K562 (cell line): ENCODE measurements at regions not wholly inside any gene's neighbourhood (a gene's known extent, or its start where the extent isn't known, plus 50 kb on each side); places are given as distances from the start of the nearest gene placed in this dataset.

ENCODE experiments used
- ATAC-seq: fragments of 200-7000 bp; cut with Tn5 transposase; 3 replicates; pipeline ENCODE4 v1.9.1; 2020; ENCODE audit warnings: moderate library complexity
- BruUV-seq: library from RNA; stranded (reverse); fragments of 400-500 nt; replicated peaks from 2 replicates; lab custom pipeline; 2021; lab: Mats Ljungman, UMichigan
- CTCF ChIA-PET: fragments of 300-600 bp; formaldehyde crosslinking; extraction: SDS; loops from one replicate; lab custom pipeline; 2021; ENCODE audit warnings: low intra/inter-chr PET ratio; lab: Yijun Ruan, JAX
- POLR2A ChIA-PET: fragments of 300-600, 350-650 bp; sonication (Branson Sonifier 250); formaldehyde crosslinking; extraction: SDS; loops from one replicate; lab custom pipeline; 2021; ENCODE audit warnings: antibody characterized with exemption, inconsistent platforms; lab: Yijun Ruan, JAX
- DNase-seq, 4 experiments: peaks; one replicate each; pipeline versions ENCODE4 v3.0.0 to v3.0.0-alpha.2; 2011 to 2018; ENCODE audit warnings: low spot score in 3 of 4, mixed read lengths in 3 of 4; ENCODE audit errors: extremely low read depth in 1 of 4
- FAIRE-seq: peaks from 2 replicates; lab custom pipeline; 2011; peaks lifted over from hg19 to GRCh38; lab: Jason Lieb, UNC
- H2AFZ ChIP-seq: 2 replicates; pipeline ENCODE4 v1.6.0; 2011; ENCODE audit warnings: low read depth, low read length, control low read depth, inconsistent platforms
- H3K27ac ChIP-seq: fragments of 200-600 bp; 3 replicates; pipeline ENCODE4 v1.8.0; 2011; ENCODE audit warnings: low read depth, mild to moderate bottlenecking, control low read depth, inconsistent platforms, low read length, moderate library complexity, mixed read lengths; ENCODE audit errors: extremely low read depth
- H3K27me3 ChIP-seq, 2 experiments: fragments of 300-600 bp in 1 of 2; 2 replicates in 1 of 2; 3 replicates in 1 of 2; pipeline versions ENCODE4 v1.6.0 to v1.8.0; 2011; ENCODE audit warnings: inconsistent platforms in 2 of 2, low read length in 2 of 2, mild to moderate bottlenecking in 1 of 2, mixed read lengths in 1 of 2, moderate library complexity in 1 of 2; ENCODE audit not compliant: control insufficient read depth in 2 of 2, insufficient read depth in 2 of 2
- H3K36me3 ChIP-seq: fragments of 300-600 bp; 3 replicates; pipeline ENCODE4 v1.8.0; 2011; ENCODE audit warnings: mild to moderate bottlenecking, low read length, inconsistent platforms; ENCODE audit not compliant: control insufficient read depth, insufficient read depth
- H3K4me1 ChIP-seq, 2 experiments: fragments of 200-600 bp in 1 of 2; replicated peaks in 1 of 2; 2 replicates in 1 of 2; 3 replicates in 1 of 2; pipeline versions ENCODE4 v1.5.1 to v1.8.0; 2011; ENCODE audit warnings: inconsistent platforms in 2 of 2, low read length in 2 of 2, mild to moderate bottlenecking in 1 of 2, mixed read lengths in 1 of 2, moderate library complexity in 1 of 2; ENCODE audit not compliant: control insufficient read depth in 2 of 2, insufficient read depth in 2 of 2
- H3K4me2 ChIP-seq: 2 replicates; pipeline ENCODE4 v1.6.1; 2011; ENCODE audit warnings: low read length, control low read depth, inconsistent platforms, mixed read lengths; ENCODE audit not compliant: insufficient read depth
- H3K4me3 ChIP-seq: fragments of 200-600 bp; sonication (generic), shearing (Covaris generic); 2 replicates; pipeline ENCODE4 v1.5.1; 2016; ENCODE audit warnings: control low read depth, inconsistent platforms
- H3K79me2 ChIP-seq: fragments of 200-600 bp; 3 replicates; pipeline ENCODE4 v1.8.0; 2011; ENCODE audit warnings: low read length, inconsistent platforms; ENCODE audit not compliant: control insufficient read depth, insufficient read depth
- H3K9ac ChIP-seq, 2 experiments: 2 replicates each; pipeline versions ENCODE4 v1.6.0 to v1.6.1; 2011; ENCODE audit warnings: low read depth in 2 of 2, low read length in 2 of 2, control low read depth in 1 of 2, inconsistent platforms in 1 of 2, mild to moderate bottlenecking in 1 of 2, mixed read lengths in 1 of 2; ENCODE audit not compliant: insufficient read depth in 1 of 2
- H3K9me1 ChIP-seq: one replicate; pipeline ENCODE4 v1.6.0; 2011; ENCODE audit warnings: inconsistent platforms, mild to moderate bottlenecking, low read length, moderate library complexity; ENCODE audit not compliant: control insufficient read depth, insufficient read depth
- H3K9me3 ChIP-seq: replicated peaks from 2 replicates; pipeline ENCODE4 v1.5.1; 2011; ENCODE audit warnings: low read depth, low read length, inconsistent platforms; ENCODE audit not compliant: control insufficient read depth, insufficient read depth
- H4K20me1 ChIP-seq: replicated peaks from 2 replicates; pipeline ENCODE4 v1.6.1; 2011; ENCODE audit warnings: low read length, inconsistent platforms, mixed read lengths; ENCODE audit not compliant: control insufficient read depth, insufficient read depth
- ARHGAP35 ChIP-seq: fragments of 450-650 bp; IDR thresholded peaks from 2 replicates; pipeline ENCODE4 v1.6.1; 2018; ENCODE audit not compliant: partially characterized antibody
- ARID3B ChIP-seq: fragments of 250-450 bp; sonication (Bioruptor Pico); IDR thresholded peaks from 2 replicates; pipeline ENCODE4 v1.4.0; 2020; ENCODE audit warnings: borderline replicate concordance
- E4F1 ChIP-seq: fragments of 250-450 bp; sonication (Bioruptor Pico); IDR thresholded peaks from 2 replicates; pipeline ENCODE4 v1.5.0; 2021; ENCODE audit warnings: mild to moderate bottlenecking, borderline replicate concordance
- FOXM1 ChIP-seq, 2 experiments: fragments of 450-650 bp in 1 of 2; sonication (generic) in 1 of 2; formaldehyde crosslinking in 1 of 2; IDR thresholded peaks; 2 replicates each; pipeline versions ENCODE4 v1.6.1 to v1.9.0; 2017 to 2022; ENCODE audit warnings: low read depth in 2 of 2, mild to moderate bottlenecking in 2 of 2, missing genetic modification reagents in 1 of 2, moderate library complexity in 1 of 2
- FOXP4 ChIP-seq: sonication (generic); formaldehyde crosslinking; IDR thresholded peaks from 2 replicates; pipeline ENCODE4 v1.8.0; 2022; ENCODE audit warnings: mild to moderate bottlenecking, missing genetic modification reagents, borderline replicate concordance
- MCM7 ChIP-seq, 2 experiments: fragments of 450-650 bp; IDR thresholded peaks; 2 replicates each; pipeline ENCODE4 v1.6.1; 2016 to 2018
- PRMT5 ChIP-seq: sonication (generic); formaldehyde crosslinking; IDR thresholded peaks from 2 replicates; pipeline ENCODE4 v1.5.0; 2020; ENCODE audit warnings: missing genetic modification reagents
- ZFPM2 ChIP-seq: fragments of 250-450 bp; sonication (Bioruptor Pico); IDR thresholded peaks from 2 replicates; pipeline ENCODE4 v1.5.1; 2022; ENCODE audit warnings: mild to moderate bottlenecking
- WGBS: fragments of 100-300 bp; shearing (Covaris generic); methylation state at CpG from one replicate; pipeline ENCODE4 v1.1.6; 2016; ENCODE audit warnings: low coverage, mixed read lengths; ENCODE audit not compliant: insufficient coverage; ENCODE audit errors: missing lambda C conversion rate; 5-methylcytosine and 5-hydroxymethylcytosine counted together
- in situ Hi-C: fragments of 300-500 bp; cut with MboI; formaldehyde crosslinking; loops from 4 replicates; pipeline ENCODE4 v1.15.0; 2018; ENCODE audit warnings: inconsistent platforms, mixed read lengths
- intact Hi-C: fragments of 100-400 bp; cut with micrococcal nuclease; formaldehyde crosslinking; loops from 2 replicates; pipeline ENCODE4 v1.14.2; 2022

GRCh38 chr2:95707837-95708236 is 116.0 kb downstream of the TRIM43 start:
- 0% methylated on average over 5 of the region's 5 CpGs for WGBS
- intact Hi-C loops: no loop called here
- Histone ChIP-seq H3K4me1 (no peaks in the 10 kb centered on the region; a peak in 1 of 5 replicates), H3K9me3 (no peaks in the 10 kb centered on the region), H3K9me1 (no peaks in the 10 kb centered on the region), H3K4me2 (no peak overlapping the region)
- ATAC-seq: no peak
- POLR2A ChIA-PET: no interaction called here
- BruUV-seq: no TSS peak
- TF ChIP-seq ARID3B (CRISPR knock-in tag): no peak
- no peak for TF ChIP-seq PRMT5 (CRISPR knock-in tag)
- no peak for TF ChIP-seq FOXP4 (CRISPR knock-in tag)
- no peak for TF ChIP-seq MCM7 (IDR thresholded peaks at IDR 0.05)
- no peak for TF ChIP-seq FOXM1 (IDR thresholded peaks at IDR 0.05; ENCODE audit: low read depth)
- no peak for TF ChIP-seq FOXM1 (CRISPR knock-in tag; IDR thresholded peaks at IDR 0.05; ENCODE audit: low read depth)
- no peak for TF ChIP-seq E4F1 (CRISPR knock-in tag)
- no peak for TF ChIP-seq ARHGAP35
- no peak for TF ChIP-seq ZFPM2
- TF ChIP-seq, all 486 proteins: peak for 0
- FAIRE-seq (no peak), DNase-seq (no peak)
- Histone ChIP-seq H4K20me1 (no peaks in the 10 kb centered on the region), H3K27me3 (no peaks in the 10 kb centered on the region), H3K36me3 (no peaks in the 10 kb centered on the region), H3K4me3 (no peak overlapping the region), H2AFZ (no peak overlapping the region), H3K79me2 (no peaks in the 10 kb centered on the region), H3K9ac (no peak overlapping the region), H3K27ac (no peak overlapping the region)
- CTCF ChIA-PET: no interaction called here
- in situ Hi-C loops: no loop called here
